ENCODE measurements at regions not wholly inside any gene's neighbourhood (a gene's known extent, or its start where the extent isn't known, plus 50 kb on each side); places are given as distances from the start of the nearest gene placed in this dataset.

- Histone ChIP-seq H3K9me3 (ENCODE audit: low read depth, low read length) (peaks cover 2% of the 10 kb centered on the region), H3K27me3 (ENCODE audit: insufficient read depth, low read length) (no peaks in the 10 kb centered on the region)
Measured at GRCh38 chr2:60023256-60023985, 530.0 kb downstream of the BCL11A start.

GRCh38 chr2:60007671-60008070 lies 545.8 kb downstream of the BCL11A start:
- Histone ChIP-seq H3K27ac (ENCODE audit: low read depth, low read length) (no peak overlapping the region), H4K20me1 (ENCODE audit: insufficient read depth, low read length) (no peaks in the 10 kb centered on the region), H3K79me2 (ENCODE audit: insufficient read depth, low read length) (no peaks in the 10 kb centered on the region), H2AFZ (ENCODE audit: low read length) (no peak overlapping the region), H3K4me2 (ENCODE audit: insufficient read depth, low read length) (no peak overlapping the region), H3K4me1 (ENCODE audit: insufficient read depth, low read length) (no peaks in the 10 kb centered on the region), H3K36me3 (ENCODE audit: insufficient read depth, low read length) (no peaks in the 10 kb centered on the region), H3K27me3 (ENCODE audit: insufficient read depth, low read length) (no peaks in the 10 kb centered on the region), H3K4me3 (ENCODE audit: insufficient read depth, low read length) (no peak overlapping the region), H3K9me3 (ENCODE audit: low read depth, low read length) (peaks cover 4% of the 10 kb centered on the region)
- TF ChIP-seq, protein P1, sequence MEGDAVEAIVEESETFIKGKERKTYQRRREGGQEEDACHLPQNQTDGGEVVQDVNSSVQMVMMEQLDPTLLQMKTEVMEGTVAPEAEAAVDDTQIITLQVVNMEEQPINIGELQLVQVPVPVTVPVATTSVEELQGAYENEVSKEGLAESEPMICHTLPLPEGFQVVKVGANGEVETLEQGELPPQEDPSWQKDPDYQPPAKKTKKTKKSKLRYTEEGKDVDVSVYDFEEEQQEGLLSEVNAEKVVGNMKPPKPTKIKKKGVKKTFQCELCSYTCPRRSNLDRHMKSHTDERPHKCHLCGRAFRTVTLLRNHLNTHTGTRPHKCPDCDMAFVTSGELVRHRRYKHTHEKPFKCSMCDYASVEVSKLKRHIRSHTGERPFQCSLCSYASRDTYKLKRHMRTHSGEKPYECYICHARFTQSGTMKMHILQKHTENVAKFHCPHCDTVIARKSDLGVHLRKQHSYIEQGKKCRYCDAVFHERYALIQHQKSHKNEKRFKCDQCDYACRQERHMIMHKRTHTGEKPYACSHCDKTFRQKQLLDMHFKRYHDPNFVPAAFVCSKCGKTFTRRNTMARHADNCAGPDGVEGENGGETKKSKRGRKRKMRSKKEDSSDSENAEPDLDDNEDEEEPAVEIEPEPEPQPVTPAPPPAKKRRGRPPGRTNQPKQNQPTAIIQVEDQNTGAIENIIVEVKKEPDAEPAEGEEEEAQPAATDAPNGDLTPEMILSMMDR (IDR thresholded peaks at IDR 0.05; ENCODE audit: extremely low read depth, low read depth, low read length), result no peak
- DNase-seq (ENCODE audit: insufficient read length, low spot score, missing footprints), result no peak

More at GRCh38 chr2:60023256-60023985, 530.0 kb downstream of the BCL11A start:
- Histone ChIP-seq H3K4me3 (ENCODE audit: insufficient read depth, low read length) (no peak overlapping the region), H4K20me1 (ENCODE audit: insufficient read depth, low read length) (no peaks in the 10 kb centered on the region), H3K36me3 (ENCODE audit: insufficient read depth, low read length) (no peaks in the 10 kb centered on the region), H3K79me2 (ENCODE audit: insufficient read depth, low read length) (no peaks in the 10 kb centered on the region), H3K27ac (ENCODE audit: low read depth, low read length) (no peak overlapping the region), H2AFZ (ENCODE audit: low read length) (no peak overlapping the region), H3K4me2 (ENCODE audit: insufficient read depth, low read length) (no peak overlapping the region), H3K4me1 (ENCODE audit: insufficient read depth, low read length) (no peaks in the 10 kb centered on the region)
- DNase-seq (ENCODE audit: insufficient read length, low spot score, missing footprints), result no peak
- TF ChIP-seq, protein P1 (IDR thresholded peaks at IDR 0.05; ENCODE audit: extremely low read depth, low read depth, low read length), result no peak

GRCh38 chr2:60003076-60003475 lies 550.4 kb downstream of the BCL11A start:
- Histone ChIP-seq H2AFZ (ENCODE audit: low read length) (no peak overlapping the region), H3K27me3 (ENCODE audit: insufficient read depth, low read length) (no peaks in the 10 kb centered on the region), H3K36me3 (ENCODE audit: insufficient read depth, low read length) (no peaks in the 10 kb centered on the region), H3K4me2 (ENCODE audit: insufficient read depth, low read length) (no peak overlapping the region), H3K79me2 (ENCODE audit: insufficient read depth, low read length) (no peaks in the 10 kb centered on the region), H3K4me3 (ENCODE audit: insufficient read depth, low read length) (no peak overlapping the region), H3K4me1 (ENCODE audit: insufficient read depth, low read length) (no peaks in the 10 kb centered on the region), H4K20me1 (ENCODE audit: insufficient read depth, low read length) (no peaks in the 10 kb centered on the region), H3K9me3 (ENCODE audit: low read depth, low read length) (peaks cover 4% of the 10 kb centered on the region), H3K27ac (ENCODE audit: low read depth, low read length) (no peak overlapping the region)
- DNase-seq (ENCODE audit: insufficient read length, low spot score, missing footprints), result no peak
- TF ChIP-seq, protein P1 (IDR thresholded peaks at IDR 0.05; ENCODE audit: extremely low read depth, low read depth, low read length), result no peak

- TF ChIP-seq, protein P1 (IDR thresholded peaks at IDR 0.05; ENCODE audit: extremely low read depth, low read depth, low read length), result no peak
- no peak overlapping the region for H2AFZ ChIP-seq (ENCODE audit: low read length)
Measured at GRCh38 chr2:60002183-60002867, 551.1 kb downstream of the BCL11A start.

More at GRCh38 chr2:60002183-60002867, 551.1 kb downstream of the BCL11A start:
- H4K20me1 ChIP-seq (ENCODE audit: insufficient read depth, low read length), result no peaks in the 10 kb centered on the region
- no peaks in the 10 kb centered on the region for H3K79me2 ChIP-seq (ENCODE audit: insufficient read depth, low read length)
- H3K4me2 ChIP-seq (ENCODE audit: insufficient read depth, low read length), result no peak overlapping the region
- H3K4me3 ChIP-seq (ENCODE audit: insufficient read depth, low read length), result no peak overlapping the region
- H3K36me3 ChIP-seq (ENCODE audit: insufficient read depth, low read length), result no peaks in the 10 kb centered on the region
- DNase-seq (ENCODE audit: insufficient read length, low spot score, missing footprints), result no peak
- H3K27me3 ChIP-seq (ENCODE audit: insufficient read depth, low read length), result no peaks in the 10 kb centered on the region
- peaks cover 3% of the 10 kb centered on the region for H3K9me3 ChIP-seq (ENCODE audit: low read depth, low read length)
- H3K4me1 ChIP-seq (ENCODE audit: insufficient read depth, low read length), result no peaks in the 10 kb centered on the region
- H3K27ac ChIP-seq (ENCODE audit: low read depth, low read length), result no peak overlapping the region

Measured in osteoblast (primary cell).